Right lobe of liver (tissue), 4 donors: ENCODE measurements at regions not wholly inside any gene's neighbourhood (a gene's known extent, or its start where the extent isn't known, plus 50 kb on each side); places are given as distances from the start of the nearest gene placed in this dataset.
"Not testable (repeated sequence)": the region's sequence is repeated elsewhere in the genome, so short reads cannot be mapped to it uniquely, and the experiment has no call there.

Experiments
- CTCF ChIP-seq, 4 donors: fragments of 200-600 bp in 3 of 4; fragments of 450-650 bp in 1 of 4; IDR thresholded peaks; one replicate each; pipeline versions ENCODE4 v1.5.1 to v1.8.0; 2016 to 2022; ENCODE audit warnings: antibody characterized with exemption in 4 of 4, mild to moderate bottlenecking in 2 of 4
- POLR2A ChIP-seq: fragments of 450-650 bp; IDR thresholded peaks from one replicate; pipeline ENCODE4 v1.6.1; 2017; ENCODE audit warnings: antibody characterized with exemption, mild to moderate bottlenecking
- donor health status: DM: no; HTN: no; CAD: no.
- donor health status: DM: no; HTN: no; CAD: no.
- donor health status: DM: no; HTN: yes; CAD: no.

- not testable (repeated sequence) for TF ChIP-seq CTCF (IDR thresholded peaks at IDR 0.05); POLR2A
These were observed 870.0 kb upstream of the SLC39A10 start for GRCh38 chr2:194787071-194787470.
